ENCODE measurements at regions not wholly inside any gene's neighbourhood (a gene's known extent, or its start where the extent isn't known, plus 50 kb on each side); places are given as distances from the start of the nearest gene placed in this dataset.

DNA sequence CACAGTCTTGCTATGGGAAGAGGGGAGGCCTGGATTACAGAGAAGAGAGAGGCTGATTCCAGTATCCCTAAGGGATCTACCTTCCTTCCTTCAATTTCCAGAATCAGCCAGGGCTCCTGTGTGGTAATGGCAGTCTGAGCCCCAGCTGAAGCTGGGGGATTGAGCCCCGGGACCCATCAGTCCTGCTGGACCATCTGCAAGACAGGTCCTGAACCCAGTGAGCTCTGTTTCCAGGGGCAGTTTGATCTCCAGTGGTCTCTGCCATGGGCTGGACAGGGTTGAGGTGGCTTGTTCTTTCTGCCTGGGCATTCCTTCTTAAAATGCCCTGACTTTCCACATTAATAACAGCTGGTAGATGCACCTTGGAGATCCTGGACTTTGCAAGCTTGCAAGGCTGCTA, 685.2 kb downstream of the TBL1XR1 start:
- no peaks in the 10 kb centered on the region for H3K79me2 ChIP-seq (ENCODE audit: insufficient read depth, low read length)
- no peak for TF ChIP-seq CENPT (CRISPR knock-in tag; IDR thresholded peaks at IDR 0.05; ENCODE audit: low read depth)
- TF ChIP-seq SCMH1 (CRISPR knock-in tag; IDR thresholded peaks at IDR 0.05; ENCODE audit: borderline replicate concordance) = no peak
- TF ChIP-seq, protein P1, sequence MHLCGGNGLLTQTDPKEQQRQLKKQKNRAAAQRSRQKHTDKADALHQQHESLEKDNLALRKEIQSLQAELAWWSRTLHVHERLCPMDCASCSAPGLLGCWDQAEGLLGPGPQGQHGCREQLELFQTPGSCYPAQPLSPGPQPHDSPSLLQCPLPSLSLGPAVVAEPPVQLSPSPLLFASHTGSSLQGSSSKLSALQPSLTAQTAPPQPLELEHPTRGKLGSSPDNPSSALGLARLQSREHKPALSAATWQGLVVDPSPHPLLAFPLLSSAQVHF (CRISPR knock-in tag; IDR thresholded peaks at IDR 0.05) = no peak
- TF ChIP-seq, protein P2, sequence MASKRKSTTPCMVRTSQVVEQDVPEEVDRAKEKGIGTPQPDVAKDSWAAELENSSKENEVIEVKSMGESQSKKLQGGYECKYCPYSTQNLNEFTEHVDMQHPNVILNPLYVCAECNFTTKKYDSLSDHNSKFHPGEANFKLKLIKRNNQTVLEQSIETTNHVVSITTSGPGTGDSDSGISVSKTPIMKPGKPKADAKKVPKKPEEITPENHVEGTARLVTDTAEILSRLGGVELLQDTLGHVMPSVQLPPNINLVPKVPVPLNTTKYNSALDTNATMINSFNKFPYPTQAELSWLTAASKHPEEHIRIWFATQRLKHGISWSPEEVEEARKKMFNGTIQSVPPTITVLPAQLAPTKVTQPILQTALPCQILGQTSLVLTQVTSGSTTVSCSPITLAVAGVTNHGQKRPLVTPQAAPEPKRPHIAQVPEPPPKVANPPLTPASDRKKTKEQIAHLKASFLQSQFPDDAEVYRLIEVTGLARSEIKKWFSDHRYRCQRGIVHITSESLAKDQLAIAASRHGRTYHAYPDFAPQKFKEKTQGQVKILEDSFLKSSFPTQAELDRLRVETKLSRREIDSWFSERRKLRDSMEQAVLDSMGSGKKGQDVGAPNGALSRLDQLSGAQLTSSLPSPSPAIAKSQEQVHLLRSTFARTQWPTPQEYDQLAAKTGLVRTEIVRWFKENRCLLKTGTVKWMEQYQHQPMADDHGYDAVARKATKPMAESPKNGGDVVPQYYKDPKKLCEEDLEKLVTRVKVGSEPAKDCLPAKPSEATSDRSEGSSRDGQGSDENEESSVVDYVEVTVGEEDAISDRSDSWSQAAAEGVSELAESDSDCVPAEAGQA (IDR thresholded peaks at IDR 0.05; ENCODE audit: low read depth) = no peak
- TF ChIP-seq, protein P2 (CRISPR knock-in tag; IDR thresholded peaks at IDR 0.05; ENCODE audit: borderline replicate concordance) = no peak
- TF ChIP-seq, protein P3, sequence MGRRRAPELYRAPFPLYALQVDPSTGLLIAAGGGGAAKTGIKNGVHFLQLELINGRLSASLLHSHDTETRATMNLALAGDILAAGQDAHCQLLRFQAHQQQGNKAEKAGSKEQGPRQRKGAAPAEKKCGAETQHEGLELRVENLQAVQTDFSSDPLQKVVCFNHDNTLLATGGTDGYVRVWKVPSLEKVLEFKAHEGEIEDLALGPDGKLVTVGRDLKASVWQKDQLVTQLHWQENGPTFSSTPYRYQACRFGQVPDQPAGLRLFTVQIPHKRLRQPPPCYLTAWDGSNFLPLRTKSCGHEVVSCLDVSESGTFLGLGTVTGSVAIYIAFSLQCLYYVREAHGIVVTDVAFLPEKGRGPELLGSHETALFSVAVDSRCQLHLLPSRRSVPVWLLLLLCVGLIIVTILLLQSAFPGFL (CRISPR knock-in tag; IDR thresholded peaks at IDR 0.05) = no peak
- no peak for TF ChIP-seq ZNF841 (CRISPR knock-in tag; IDR thresholded peaks at IDR 0.05; ENCODE audit: borderline replicate concordance)
- no peak for TF ChIP-seq ZNF674 (CRISPR knock-in tag; IDR thresholded peaks at IDR 0.05; ENCODE audit: low read depth)
- no peak for TF ChIP-seq KDM5A (IDR thresholded peaks at IDR 0.05; ENCODE audit: borderline replicate concordance, low read length)
- FAIRE-seq = no peak
- CTCF ChIA-PET (ENCODE audit: low intra/inter-chr PET ratio, low total read pairs) = no interaction called here
- BruUV-seq (replicated peaks) = no TSS peak
- in situ Hi-C loops (cut with HindIII; ENCODE audit: extremely low pct_ligation_motif_present, low pct_unique_long_range_greater_than_20kb) = loop anchor here (25.0 kb wide), 2 partner anchors 925 to 1275 kb away; no protein-coding TSS in a partner anchor
- no peak overlapping the region for H3K4me2 ChIP-seq (ENCODE audit: low read depth, low read length)
- no peaks in the 10 kb centered on the region for H3K36me3 ChIP-seq (replicated peaks in 1 of 2; ENCODE audit: control insufficient read depth in 1 of 2, insufficient read depth in 2 of 2, low read length in 2 of 2)
- no peak overlapping the region for H3K27ac ChIP-seq (ENCODE audit: extremely low read length, insufficient read depth, low read length)
- no peak overlapping the region for H3K9ac ChIP-seq (ENCODE audit: insufficient read depth, low read depth, low read length)
- intact Hi-C loops (cut with micrococcal nuclease; ENCODE audit: unreplicated experiment) = no loop called here
- WGBS (ENCODE audit: low lambda C conversion rate) = no CpG with 5 or more reads among the region's 1 CpG
- no peaks in the 10 kb centered on the region for H3K4me1 ChIP-seq (ENCODE audit: insufficient read depth, low read length)
- no peak for ATAC-seq
- no peaks in the 10 kb centered on the region for H4K20me1 ChIP-seq (ENCODE audit: insufficient read depth, low read length)
- POLR2A ChIA-PET = no interaction called here
- no peak overlapping the region for H3K4me3 ChIP-seq (replicated peaks in 1 of 3; ENCODE audit: insufficient read depth in 1 of 3, low read depth in 2 of 3, low read length in 3 of 3)
- H2AFZ ChIP-seq (ENCODE audit: low read length) = no peak overlapping the region
- no peaks in the 10 kb centered on the region for H3K9me3 ChIP-seq (ENCODE audit: low read length)
- DNase-seq (ENCODE audit: low spot score) = no peak
- H3K27me3 ChIP-seq (ENCODE audit: control insufficient read depth in 1 of 2, insufficient read depth in 2 of 2, low read length in 2 of 2) = no peaks in the 10 kb centered on the region
